ENCODE measurements at regions not wholly inside any gene's neighbourhood (a gene's known extent, or its start where the extent isn't known, plus 50 kb on each side); places are given as distances from the start of the nearest gene placed in this dataset.

- no peak overlapping the region for H2BK5ac ChIP-seq (ENCODE audit: insufficient read length, low read length)
- WGBS (ENCODE audit: extremely low coverage, insufficient read length, low lambda C conversion rate): no CpG with 5 or more reads among the region's 3 CpGs
Measured at GRCh38 chr9:13580131-13580530, 300.6 kb upstream of the MPDZ start.

More at GRCh38 chr9:13580131-13580530, 300.6 kb upstream of the MPDZ start:
- H3K14ac ChIP-seq (ENCODE audit: insufficient read depth, low read length): no peak overlapping the region
- H2AK5ac ChIP-seq (ENCODE audit: insufficient read length, low read length): no peak overlapping the region
- no peaks in the 10 kb centered on the region for H3K79me1 ChIP-seq (ENCODE audit: insufficient read depth, low read depth, low read length, poor library complexity, severe bottlenecking)
- H2AFZ ChIP-seq (ENCODE audit: low read length): no peak overlapping the region
- no peak overlapping the region for H2BK15ac ChIP-seq (ENCODE audit: low read depth, low read length)
- H3K4me3 Mint-ChIP-seq: no peak overlapping the region
- TF ChIP-seq, protein P1, sequence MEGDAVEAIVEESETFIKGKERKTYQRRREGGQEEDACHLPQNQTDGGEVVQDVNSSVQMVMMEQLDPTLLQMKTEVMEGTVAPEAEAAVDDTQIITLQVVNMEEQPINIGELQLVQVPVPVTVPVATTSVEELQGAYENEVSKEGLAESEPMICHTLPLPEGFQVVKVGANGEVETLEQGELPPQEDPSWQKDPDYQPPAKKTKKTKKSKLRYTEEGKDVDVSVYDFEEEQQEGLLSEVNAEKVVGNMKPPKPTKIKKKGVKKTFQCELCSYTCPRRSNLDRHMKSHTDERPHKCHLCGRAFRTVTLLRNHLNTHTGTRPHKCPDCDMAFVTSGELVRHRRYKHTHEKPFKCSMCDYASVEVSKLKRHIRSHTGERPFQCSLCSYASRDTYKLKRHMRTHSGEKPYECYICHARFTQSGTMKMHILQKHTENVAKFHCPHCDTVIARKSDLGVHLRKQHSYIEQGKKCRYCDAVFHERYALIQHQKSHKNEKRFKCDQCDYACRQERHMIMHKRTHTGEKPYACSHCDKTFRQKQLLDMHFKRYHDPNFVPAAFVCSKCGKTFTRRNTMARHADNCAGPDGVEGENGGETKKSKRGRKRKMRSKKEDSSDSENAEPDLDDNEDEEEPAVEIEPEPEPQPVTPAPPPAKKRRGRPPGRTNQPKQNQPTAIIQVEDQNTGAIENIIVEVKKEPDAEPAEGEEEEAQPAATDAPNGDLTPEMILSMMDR (conservative IDR thresholded peaks at IDR 0.05): no peak
- no peak for DNase-seq
- H3T11ph ChIP-seq (ENCODE audit: low read length): no peak overlapping the region
- no peaks in the 10 kb centered on the region for H3K23me2 ChIP-seq (ENCODE audit: insufficient read length, low read depth, low read length, poor library complexity, severe bottlenecking)
- H3K27ac Mint-ChIP-seq: no peak overlapping the region; a peak in 1 of 7 replicates
- no peaks in the 10 kb centered on the region for H3K27me3 ChIP-seq (ENCODE audit: insufficient read depth, low read length)
- no peak overlapping the region for H3K4me2 ChIP-seq (ENCODE audit: insufficient read depth, insufficient read length, low read length)
- peaks cover 8% of the 10 kb centered on the region; the same call in 1 of the 2 replicates for H3K4me1 ChIP-seq (ENCODE audit: insufficient read depth, low read length)
- no peak overlapping the region for H2BK12ac ChIP-seq (ENCODE audit: insufficient read length, low read depth, low read length)
- H2BK20ac ChIP-seq (ENCODE audit: low read depth, low read length, poor library complexity, severe bottlenecking): no peak overlapping the region
- no peak overlapping the region for H3K9ac ChIP-seq (ENCODE audit: extremely low read depth, insufficient read length, low read length)
- H4K20me1 ChIP-seq (ENCODE audit: control insufficient read depth, insufficient read depth, insufficient read length): no peaks in the 10 kb centered on the region
- H4K91ac ChIP-seq (ENCODE audit: insufficient read length, low read depth, low read length): no peak overlapping the region
- H3K27ac ChIP-seq (ENCODE audit: insufficient read length, low read depth, low read length): no peak overlapping the region
- no peak overlapping the region for H3K56ac ChIP-seq (ENCODE audit: insufficient read length, low read depth, low read length)
- no peak overlapping the region for H3K4ac ChIP-seq (ENCODE audit: low read depth, low read length)
- H3K18ac ChIP-seq (ENCODE audit: insufficient read length, low read depth, low read length): no peak overlapping the region
- no peaks in the 10 kb centered on the region; a peak in 1 of 7 replicates for H3K36me3 Mint-ChIP-seq (ENCODE audit: insufficient read depth in 1 of 3, low read depth in 3 of 3)
- H3K9me3 Mint-ChIP-seq: no peaks in the 10 kb centered on the region
- H2BK120ac ChIP-seq (ENCODE audit: low read depth, low read length, poor library complexity, severe bottlenecking): no peak overlapping the region
- peaks cover 28 to 32% of the 10 kb centered on the region in 2 experiments for H3K4me1 Mint-ChIP-seq
- H4K5ac ChIP-seq (ENCODE audit: insufficient read length, low read depth, low read length): no peak overlapping the region
- no peak overlapping the region for H4K8ac ChIP-seq (replicated peaks; ENCODE audit: insufficient read length, low read depth, low read length)
- no peaks in the 10 kb centered on the region for H3K9me3 ChIP-seq (ENCODE audit: control insufficient read depth, low read depth, low read length)
- no peak overlapping the region for H3K23ac ChIP-seq (ENCODE audit: insufficient read length, low read depth, low read length)
- H3K79me2 ChIP-seq (ENCODE audit: insufficient read depth, low read length): no peaks in the 10 kb centered on the region
- H3K27me3 Mint-ChIP-seq (ENCODE audit: low read depth): no peaks in the 10 kb centered on the region
